Kasumi-1 (cell line): ENCODE measurements at regions not wholly inside any gene's neighbourhood (a gene's known extent, or its start where the extent isn't known, plus 50 kb on each side); places are given as distances from the start of the nearest gene placed in this dataset.

Experiments
- DNase-seq, 2 experiments: peaks; one replicate each; lab custom pipeline; 2025; lab: John Stamatoyannopoulos, UW

DNA sequence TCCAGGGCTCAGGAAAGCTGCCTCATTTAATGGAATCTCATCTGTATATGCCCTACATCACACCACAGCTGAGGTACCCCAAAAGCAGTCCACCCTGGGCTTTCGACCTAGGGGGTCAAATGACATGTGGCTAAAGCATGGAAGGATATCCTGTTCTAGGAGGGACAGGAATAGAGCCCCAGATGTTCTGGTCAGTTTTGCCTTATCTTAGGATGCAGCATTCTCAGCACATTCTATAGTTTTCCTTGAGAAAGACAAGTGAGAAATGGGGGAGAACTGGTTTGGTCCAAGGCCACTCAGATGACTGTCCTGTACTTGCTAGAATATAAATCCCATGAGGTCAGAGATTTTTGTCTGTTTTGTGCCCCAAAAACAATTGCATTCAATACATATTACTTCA, 688.0 kb upstream of the ZEB2 start:
- DNase-seq, result no peak

DNA sequence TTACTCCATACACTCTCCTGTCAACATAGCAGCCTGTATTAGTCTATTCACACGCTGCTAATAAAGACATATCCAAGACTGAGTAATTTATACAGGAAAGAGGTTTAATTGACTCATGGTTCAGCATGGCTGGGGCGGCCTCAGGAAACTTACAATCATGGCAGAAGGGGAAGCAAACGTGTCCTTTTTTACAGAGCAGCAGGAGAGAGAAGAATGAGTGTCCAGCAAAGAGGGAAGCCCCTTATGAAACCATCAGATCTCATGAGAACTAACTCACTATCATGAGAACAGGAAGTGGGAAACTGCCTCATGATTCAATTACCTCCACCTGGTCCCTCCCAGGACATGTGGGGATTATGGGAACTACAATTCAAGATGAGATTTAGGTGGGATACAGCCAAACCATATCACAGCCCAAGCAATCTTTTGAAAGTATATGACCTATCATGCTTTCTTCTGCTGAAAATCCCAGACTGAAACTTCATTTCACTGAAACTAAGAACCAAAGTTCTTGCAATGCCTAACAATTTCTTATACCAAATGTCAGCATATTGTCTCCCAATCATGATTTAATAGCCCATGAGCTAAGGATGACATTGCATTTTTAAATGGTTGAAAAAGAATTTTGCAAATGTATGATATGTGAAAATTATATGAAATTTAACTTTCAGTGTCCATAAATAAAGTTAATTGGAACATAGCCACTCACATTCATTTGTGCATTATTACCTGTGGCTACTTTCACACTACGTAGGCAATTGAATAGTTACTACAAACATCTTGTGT, 686.8 kb upstream of the ZEB2 start:
- DNase-seq, result no peak

DNA sequence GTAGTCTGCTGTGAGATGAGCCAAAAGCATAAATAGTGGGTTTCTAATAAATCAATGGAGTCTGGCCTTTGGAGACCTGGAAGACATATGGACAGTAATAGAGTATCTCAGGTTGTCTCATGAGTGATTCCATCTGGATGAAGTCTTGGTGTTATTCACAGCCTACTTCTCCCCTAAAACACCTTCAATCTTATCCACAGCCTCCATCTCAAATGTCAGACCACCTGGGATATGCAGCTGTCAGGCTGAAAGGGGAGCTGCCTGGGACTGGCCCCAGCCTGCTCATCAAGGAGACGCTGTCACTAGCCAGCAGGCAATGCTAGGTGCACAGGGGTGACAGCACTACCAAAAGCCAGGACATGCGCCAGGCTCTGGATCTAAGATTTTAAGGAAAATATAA, 684.0 kb upstream of the ZEB2 start:
- no peak for DNase-seq

DNA sequence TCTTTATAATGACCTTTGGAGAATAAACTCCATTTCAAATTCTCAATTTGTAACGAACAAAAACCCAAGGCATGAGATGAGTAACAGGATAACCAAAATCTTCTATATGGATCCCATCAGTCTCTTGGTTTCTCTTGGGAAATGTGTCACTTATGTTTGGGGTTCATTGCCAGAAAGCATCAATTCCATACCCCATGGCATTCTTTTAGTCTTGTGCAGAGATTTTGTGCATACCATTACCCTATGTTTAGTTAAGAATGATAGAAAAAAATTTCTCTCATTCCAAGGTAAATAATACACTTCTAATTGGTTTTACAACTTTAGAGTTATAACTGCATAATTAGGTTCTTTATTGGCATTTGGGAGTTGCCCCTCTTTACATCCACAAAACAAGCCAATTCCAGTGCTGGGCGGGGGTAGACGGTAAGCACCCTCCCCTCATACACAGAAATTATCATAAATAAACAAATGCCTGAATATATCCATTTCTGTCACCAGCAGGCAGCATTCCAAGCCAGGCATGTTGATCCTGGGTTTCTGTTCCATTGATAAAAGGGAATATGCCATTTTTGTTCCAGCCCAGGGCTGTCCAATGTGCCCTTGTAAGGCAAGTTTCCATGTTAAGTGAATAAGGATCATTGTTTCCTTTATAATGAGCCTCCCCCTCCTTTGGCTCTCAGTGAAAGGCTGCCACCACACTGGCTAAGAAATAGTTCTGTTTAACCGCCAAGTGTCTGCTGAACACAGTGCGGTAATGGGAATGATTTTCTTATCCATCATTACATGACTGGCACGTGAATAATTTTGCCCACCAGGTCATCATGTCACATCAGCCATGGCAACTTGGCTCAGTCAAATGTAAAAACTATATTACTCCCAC, 680.1 kb upstream of the ZEB2 start:
- DNase-seq, result no peak

DNA sequence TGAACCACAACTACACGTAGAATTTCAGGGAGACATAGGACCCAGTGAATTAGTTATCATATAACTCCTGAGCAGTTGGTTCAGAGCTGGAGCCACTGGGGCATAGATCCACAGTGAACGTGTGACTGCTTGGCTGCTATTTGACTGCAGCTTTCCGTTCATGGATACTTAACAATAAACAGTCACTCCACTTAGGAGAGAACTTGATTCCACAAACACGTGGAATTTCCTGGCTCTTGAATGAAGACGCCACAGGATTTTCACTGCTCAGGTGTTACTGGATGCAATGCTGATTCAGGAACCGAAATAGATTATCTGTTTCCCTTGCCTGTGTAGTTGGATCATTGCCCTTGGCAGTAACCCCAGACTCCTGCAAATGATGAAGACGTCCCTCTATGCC, 679.1 kb upstream of the ZEB2 start:
- no peak for DNase-seq

DNA sequence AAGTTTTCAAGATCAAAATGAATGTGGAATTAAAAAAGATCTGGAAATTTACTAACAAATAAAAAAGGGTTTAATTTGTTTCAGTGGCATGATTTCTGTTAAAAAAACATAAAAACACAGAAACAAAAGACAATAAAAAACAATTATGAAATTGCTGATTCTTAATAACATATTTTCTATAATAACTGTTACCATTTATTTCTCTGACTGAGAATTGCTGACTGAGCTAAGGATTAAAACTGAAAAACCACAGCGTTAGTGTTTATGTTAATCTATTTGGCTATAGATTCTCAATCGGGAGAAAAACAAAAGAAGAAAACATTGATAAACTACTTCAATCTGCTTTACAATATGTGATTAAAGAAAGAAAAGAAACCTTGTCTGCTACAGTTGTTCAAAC, 678.6 kb upstream of the ZEB2 start:
- DNase-seq, result no peak

DNA sequence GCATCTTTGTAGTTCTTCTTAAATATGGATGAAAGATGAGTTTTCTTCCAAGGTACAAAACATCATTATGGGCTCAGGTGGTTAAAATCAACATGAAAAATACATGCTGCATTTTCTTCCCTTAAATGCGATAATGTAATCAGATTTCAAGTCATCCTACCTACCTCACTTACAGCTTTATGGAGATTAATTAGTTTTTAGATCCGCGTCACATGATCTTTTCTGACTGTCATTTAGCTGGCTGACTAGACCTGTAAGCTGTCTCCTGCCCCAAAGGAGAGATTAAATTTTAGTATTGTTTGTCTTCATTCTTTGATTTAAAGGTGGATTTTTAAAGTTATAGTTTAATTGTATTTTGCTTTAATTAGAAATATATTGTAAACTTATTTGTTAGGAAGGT, 678.0 kb upstream of the ZEB2 start:
- no peak for DNase-seq

DNA sequence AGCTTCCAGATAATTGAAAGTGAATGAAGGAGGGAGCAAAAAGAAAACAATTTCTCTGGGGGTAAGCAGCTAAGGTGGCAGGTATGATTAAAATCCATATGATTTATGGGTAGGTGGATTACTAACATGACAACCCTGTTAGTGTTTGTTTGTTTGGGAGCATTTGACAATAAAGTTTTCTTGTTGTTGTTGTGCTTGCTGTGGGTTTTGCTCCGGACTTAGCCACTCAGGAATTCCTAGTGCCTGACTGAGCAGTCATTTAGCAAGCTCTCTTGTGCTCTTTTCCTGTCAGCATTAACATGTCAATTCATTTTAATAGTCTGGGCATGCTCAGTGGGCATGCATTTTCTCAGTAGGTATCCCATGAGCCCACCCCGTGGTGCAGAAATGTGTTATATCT, 674.8 kb upstream of the ZEB2 start:
- no peak for DNase-seq

DNA sequence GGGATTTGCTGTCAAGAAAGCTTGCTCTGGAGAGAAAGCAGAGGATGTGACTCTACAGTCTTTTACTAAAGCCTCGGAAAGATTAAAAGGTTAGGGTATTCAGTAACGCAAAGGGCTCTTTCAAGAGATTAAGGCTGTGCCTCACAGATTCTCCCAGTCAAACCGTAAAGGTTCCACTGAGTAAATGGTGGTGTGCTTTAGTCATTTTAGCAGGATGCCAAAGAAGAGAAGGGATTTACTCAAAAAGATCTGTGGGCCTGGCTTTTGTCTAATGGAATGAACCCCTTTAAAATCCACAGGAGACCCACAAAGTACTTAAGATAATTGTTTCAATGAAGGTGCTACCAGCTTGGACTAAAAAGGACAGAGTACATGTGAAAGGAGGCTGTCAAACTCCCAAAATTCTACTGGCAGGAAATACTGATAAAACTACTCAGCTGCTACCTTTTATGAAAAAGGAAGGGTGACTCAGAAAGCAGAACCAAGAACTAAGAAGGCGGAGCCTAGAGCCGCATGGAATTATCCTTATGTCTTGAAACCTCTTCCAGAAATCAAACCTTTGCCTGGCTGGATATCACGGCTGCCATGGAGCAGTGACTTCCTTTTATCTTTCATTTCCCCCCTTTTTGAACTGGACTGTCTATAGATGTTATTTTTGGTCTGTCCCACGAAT, 670.2 kb upstream of the ZEB2 start:
- peak; percentile 40 to 44 for DNase-seq

DNA sequence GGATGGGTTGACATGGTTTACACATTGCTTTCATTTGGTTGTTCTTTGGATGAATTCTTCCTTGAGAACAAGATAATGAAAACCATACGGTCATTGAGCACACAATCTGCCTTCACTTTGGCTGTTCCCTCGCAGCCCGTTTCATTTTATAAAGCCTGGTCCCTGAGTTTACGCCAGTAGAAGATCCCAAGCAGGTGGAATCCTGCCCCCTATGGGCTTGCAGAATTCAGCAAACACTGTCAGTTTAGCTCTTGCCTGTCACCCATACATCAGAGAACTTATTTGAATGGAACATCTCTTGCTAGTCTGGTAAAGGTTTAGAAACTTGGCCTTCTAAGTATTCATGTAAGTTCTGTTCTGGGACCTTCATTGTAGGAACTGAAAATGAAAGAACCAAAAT, 666.4 kb upstream of the ZEB2 start:
- DNase-seq, result no peak

DNA sequence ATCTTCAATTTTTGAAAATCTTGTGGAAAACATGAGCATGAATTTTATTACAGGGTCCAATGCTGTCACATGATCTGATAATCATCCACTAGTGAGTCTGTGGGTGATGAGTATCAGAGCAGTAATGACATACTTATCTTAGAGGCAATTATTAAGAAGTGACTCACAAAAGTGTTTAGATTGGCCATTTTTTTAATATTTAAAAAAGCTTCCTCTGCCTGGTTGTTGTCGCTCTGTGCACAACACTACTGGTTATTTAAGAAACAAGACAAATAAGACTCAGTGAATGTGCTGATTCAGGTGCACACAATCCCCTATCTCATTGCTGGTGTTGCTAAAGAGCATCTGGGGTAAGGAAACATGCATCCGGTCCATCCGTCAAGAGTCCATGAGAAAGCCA, 665.8 kb upstream of the ZEB2 start:
- DNase-seq, result no peak

DNA sequence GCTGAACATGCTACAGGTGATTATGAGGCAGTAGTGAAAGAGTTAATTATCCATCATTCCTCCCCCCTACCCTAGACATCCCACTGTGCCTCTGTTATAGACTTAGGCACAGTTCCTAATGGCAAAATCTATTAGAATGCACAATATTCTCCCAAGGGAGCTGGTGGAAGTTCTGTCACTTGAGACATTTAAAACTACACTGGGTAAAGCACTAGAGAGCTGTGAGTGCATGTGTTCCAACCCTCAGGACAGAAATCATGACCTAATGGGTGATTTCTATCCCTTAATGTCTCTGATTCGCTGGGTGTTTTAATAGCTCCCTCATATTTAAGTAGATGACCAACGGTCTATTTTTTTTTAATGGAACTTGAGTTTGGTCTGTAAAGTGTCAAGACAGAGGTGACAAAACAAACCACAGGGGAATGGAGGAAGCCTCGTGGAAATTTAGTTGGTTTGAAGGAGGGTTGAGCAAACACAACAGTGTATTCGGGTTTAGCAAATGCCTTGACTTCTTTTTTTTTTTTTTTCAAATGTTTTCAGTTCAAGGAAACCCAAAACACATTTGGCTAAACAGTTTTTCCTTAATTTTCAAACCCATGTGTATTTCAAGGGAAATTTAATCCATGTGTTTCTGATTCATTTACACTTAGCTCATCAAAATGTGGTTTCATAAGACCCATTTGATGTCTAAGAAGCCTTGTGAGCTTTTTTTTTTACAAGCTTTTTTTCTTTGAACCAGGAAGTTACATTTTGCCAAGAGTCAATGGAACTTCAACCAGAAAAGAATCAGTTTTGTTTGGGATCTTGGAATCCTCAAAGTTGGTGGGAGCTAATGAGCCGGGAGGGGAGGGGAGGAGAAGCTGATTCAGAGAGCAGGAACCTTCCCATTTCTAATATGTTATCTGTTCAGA, 665.1 kb upstream of the ZEB2 start:
- DNase-seq, result no peak

DNA sequence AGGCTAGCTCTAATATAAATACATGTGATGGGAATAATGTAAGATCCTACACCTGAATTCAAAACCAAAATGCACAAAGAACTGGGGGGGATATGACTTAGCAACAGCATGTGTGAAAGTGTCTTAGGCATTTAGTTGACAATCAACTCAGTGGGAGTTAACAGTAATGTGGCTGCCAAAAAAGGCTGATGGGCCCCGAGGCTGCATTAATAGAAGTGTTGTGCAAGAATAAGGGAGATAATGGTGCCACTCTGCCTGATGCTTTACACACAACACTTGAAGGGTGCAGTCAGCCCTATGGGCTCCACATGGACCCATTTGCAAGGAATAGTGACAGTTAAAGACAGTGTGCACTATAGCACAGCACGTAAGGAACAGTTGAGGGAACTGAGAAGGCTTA, 649.4 kb upstream of the ZEB2 start:
- no peak for DNase-seq

DNA sequence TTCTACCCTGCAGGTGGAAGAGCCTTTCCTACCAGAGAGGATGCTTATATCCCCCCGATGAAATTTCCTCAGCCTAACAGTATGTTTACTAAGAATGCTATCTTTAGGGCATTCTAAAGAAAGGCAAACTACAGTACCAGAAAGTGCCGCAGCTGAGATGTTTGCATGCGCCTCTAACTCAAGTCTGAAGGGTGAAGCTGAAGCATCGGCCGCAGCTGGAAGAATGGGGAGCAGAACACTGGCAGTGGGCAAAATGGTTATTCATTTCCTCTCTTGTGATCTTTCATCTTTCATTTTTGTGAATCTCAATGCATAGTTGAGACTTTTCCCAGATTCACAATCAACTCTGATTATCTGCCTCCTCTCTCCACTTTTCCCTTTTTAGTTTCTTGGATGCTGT, 648.2 kb upstream of the ZEB2 start:
- no peak for DNase-seq

DNA sequence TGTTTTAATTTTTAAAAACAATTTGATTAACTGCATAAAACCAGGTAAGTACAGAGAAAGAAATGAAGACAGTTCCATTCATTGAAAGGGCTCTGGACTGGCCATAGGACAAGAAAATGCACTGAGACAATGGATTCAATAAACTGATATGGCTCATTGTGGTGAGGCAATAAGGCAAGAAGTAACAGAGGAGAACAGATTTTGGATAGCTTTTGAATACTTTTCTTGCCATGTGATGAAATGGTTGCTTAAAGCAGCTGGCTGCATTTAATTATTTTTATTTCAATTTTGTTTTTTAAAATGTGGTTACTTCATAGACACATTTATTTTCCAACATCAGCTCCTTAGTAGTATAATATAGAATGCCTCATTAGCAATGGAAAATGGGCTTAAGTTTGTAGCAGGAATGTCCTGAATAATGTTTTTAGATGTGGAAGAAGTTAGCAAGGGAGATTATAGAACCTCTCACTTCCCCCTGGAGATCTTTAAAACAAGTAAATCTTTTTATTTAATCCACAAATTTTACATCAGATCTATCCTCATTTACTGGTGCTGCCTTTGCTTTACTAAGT, 646.9 kb upstream of the ZEB2 start:
- no peak for DNase-seq

DNA sequence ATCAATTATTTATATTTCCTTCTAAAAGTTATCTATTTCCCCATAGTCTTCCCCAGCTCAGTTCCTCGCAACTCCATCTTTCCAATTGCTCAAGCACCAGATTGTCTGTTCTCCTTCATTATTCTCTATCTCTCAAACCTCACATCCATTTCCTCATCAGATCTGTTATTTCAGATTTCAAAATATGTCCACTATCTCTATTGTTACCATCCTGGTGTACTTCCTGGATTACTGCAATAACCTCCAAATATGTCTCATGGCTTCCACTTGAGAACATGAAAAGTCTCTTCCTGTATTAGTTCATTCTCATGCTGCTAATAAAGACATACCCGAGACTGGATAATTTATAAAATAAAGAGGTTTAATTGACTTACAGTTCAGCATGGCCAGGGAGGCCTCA, 641.7 kb upstream of the ZEB2 start:
- DNase-seq, result no peak

DNA sequence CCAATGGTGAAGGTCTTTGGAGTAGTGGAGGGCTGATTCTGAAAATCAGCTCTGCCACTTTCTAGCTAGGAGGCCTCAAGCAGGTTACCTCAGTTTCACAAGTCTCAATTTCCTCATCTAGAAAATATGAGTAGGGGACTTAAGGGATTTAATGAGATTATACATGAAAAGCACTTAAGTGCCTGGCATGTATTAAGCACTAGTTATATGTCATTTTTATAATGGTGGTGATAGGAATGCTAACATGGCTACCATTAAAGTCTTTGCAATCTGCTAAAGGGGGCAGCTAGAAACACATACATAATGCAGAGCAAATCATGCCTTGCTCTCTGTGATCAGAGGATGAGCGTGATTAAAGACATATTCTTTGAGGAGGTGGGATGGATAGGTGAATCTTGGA, 640.9 kb upstream of the ZEB2 start:
- DNase-seq, result no peak

DNA sequence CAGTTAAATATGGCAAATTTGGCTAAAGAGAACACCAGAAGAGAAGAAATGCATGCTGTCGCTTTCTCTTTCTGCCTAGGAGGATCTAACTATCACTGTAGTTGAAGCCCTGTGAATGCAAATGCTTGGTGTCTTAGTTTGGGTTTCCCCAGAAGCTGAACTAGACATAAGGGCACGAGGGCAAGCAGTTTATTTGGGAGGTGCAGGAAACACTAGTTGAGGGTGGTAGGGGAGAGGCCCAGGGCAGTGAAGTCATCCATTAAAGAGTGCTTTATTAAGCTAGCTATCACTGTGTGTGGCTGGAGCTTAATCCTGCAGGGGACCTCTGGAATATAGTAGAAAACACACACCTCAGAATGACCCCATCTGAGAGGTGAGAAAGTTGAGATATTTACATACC, 639.8 kb upstream of the ZEB2 start:
- DNase-seq, result no peak

DNA sequence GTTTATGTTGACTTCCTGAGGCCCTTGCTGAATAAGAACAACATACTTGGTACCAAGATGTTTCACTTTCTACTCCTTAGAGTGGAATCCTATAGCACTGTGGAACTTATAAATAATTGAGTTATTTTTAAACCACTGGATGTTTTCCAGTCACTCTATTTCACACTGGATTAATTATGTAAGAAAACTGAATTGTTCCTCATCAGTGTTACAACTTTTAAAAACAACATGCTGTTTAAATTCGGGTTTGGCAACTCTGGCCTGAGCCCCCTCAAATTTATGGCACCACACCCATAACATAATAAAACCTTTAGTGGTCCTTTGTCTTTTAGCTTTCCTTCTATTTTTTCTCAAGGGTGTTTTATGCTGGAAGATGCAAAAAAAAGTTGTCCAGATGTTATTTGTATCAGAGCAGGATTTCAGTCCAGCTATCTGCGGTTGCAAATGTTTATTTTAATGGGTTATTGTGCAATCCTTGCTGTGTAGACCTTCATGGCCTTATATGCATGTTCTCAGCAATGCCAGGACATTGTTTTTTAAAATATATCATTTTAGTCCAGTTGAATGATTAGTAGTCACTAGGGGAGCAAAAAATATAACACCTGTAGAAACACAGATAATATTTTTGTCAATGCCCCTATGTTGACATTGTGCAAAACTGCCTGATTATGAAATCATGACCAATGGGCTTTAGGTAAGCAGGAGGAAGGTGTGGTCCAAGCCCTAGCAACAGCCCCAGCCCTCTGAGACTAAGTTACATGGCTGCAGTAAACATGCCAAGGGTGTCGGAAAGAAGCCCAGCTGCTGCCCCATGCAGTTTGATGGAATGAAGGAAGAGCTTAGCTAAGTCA, 638.0 kb upstream of the ZEB2 start:
- no peak for DNase-seq

DNA sequence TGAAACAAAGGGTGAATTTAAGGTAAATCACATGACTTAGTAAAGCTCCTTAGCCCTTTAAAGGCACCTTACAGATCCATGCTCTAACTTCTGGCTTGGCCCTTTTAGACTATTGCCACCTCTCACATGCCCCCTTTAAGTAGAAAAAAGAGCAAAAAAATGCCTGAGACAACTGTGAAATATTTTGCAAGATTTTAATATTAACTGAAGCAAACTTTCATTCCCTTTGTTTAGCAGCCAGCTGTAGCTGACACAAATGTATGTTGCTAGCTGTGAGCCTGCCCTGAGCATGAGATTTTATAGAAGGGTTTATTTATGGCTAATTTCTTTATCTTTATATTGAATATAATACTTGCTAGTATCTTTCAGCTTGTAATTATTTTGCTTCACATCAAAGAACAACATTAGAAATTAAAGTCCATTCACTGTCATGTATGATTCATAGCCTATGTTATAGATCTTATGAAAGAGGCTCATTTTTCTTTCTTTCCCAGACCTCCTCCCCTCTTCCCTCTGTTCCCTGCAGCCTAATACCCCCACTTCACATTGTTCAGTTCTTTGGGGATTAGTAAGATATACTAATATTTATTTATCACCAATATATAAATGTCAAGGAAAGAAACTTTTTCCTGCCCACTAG, 637.2 kb upstream of the ZEB2 start:
- DNase-seq, result no peak
